ENCODE measurements at regions not wholly inside any gene's neighbourhood (a gene's known extent, or its start where the extent isn't known, plus 50 kb on each side); places are given as distances from the start of the nearest gene placed in this dataset.

DNA sequence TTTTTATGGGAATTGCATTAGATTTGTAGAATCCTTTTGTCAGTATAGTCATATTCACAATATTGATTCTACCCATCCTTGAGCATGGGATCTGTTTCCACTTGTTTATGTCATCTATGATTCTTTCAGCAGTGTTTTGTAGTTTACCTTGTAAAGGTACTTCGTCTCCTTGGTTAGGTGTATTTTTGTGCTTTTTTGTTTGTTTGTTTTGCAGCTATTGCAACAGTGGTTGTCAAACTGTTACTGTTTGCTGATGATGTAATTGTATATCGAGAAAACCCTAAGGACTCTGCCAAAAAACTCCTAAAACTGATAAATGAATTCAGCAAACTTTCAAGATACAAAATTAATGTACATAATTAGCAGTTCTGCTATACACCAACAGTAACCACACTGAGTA, 127.9 kb upstream of the AR start:
- TF ChIP-seq, protein P1, sequence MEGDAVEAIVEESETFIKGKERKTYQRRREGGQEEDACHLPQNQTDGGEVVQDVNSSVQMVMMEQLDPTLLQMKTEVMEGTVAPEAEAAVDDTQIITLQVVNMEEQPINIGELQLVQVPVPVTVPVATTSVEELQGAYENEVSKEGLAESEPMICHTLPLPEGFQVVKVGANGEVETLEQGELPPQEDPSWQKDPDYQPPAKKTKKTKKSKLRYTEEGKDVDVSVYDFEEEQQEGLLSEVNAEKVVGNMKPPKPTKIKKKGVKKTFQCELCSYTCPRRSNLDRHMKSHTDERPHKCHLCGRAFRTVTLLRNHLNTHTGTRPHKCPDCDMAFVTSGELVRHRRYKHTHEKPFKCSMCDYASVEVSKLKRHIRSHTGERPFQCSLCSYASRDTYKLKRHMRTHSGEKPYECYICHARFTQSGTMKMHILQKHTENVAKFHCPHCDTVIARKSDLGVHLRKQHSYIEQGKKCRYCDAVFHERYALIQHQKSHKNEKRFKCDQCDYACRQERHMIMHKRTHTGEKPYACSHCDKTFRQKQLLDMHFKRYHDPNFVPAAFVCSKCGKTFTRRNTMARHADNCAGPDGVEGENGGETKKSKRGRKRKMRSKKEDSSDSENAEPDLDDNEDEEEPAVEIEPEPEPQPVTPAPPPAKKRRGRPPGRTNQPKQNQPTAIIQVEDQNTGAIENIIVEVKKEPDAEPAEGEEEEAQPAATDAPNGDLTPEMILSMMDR (IDR thresholded peaks at IDR 0.05), result no peak
- TF ChIP-seq RFX5 (IDR thresholded peaks at IDR 0.05), result no peak
